NCI-H2196 treated with DMSO at 0.1 percent for 48 hours (cell line): ENCODE measurements at regions not wholly inside any gene's neighbourhood (a gene's known extent, or its start where the extent isn't known, plus 50 kb on each side); places are given as distances from the start of the nearest gene placed in this dataset.
"Not testable (repeated sequence)": the region's sequence is repeated elsewhere in the genome, so short reads cannot be mapped to it uniquely, and the experiment has no call there.

Source experiments
- DNase-seq: peaks from one replicate; lab custom pipeline; 2025; ENCODE audit not compliant: unreplicated experiment; lab: John Stamatoyannopoulos, UW

DNA sequence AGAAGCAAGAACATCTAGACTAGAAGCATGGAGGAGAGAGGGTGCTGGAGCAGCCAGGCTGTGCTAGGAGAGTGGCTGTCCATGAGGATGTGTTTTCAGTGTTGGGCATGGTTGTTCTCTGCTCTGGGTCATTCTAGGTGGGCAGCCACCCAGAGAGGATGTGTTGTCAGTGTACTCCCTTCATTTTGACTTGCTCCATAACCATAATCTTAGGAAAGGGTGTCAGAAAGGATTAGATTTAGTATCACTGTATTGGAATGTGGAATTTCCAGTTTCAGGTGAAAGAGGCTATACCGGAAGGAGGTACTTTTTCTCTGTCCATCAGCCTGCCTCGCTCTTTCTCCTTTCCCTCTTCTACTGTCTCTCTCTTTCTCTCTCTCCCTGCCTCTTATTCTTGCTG, 474.5 kb upstream of the PODXL start:
- no peak for DNase-seq

GRCh38 chr7:132030086-132030568, 473.7 kb upstream of the PODXL start:
- no peak for DNase-seq

- no peak for DNase-seq
These were observed 473.1 kb upstream of the PODXL start for GRCh38 chr7:132029369-132030085.

DNA sequence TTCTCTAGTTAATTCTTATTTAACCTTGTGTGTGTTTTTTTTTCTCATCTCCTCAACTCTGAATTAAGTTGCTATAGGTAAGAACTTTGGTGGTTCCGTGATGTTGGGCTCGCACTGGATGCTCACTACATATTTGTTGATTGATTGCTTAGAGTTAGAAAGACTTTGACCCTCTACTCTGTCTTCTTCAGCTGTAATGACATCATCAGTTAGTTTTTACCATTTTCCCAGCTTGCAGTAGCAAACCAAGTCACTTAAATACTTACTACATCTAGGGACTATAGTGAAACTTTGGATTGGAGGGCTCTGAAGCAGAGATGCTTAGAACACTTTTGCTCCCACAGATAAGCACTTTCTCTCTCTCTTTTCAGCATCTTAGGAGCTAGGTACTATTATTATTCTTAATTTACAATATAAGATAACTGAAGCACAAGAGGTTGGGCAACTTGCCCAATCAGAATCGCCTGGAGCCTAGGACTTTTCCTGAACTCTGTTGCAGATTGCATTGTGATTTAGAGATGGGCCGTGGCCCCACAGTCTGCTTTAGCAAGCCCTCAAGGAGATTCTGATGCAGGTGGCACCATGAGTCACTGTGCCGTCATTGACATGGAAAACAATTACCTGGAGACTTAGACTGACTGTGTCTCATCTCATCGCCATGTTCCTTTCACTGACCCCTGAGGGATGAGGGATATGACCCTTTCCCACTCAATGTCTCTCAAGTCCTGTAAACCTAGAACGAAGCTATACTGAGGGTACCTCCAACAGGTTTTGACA, 471.9 kb upstream of the PODXL start:
- no peak for DNase-seq

DNA sequence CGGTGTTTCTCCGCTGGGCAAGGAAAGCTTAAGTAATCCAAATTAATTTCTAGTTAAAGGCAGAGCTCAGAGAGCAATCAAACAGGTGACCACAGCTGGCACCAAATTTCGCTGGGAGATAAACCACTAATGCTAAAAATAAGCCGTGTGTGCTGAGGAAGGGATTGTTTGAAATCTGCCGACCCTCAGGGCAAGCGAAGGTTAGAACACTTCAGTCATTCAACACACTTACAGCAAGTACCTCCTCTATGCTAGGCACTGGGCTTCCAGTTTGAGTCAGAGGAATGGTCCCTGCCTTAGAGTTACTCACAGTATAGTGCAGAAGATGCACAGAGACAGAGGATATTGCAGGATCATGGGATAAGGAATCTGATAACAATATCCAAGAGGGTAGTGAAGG, 467.9 kb upstream of the PODXL start:
- no peak for DNase-seq

GRCh38 chr7:132023466-132023865, 467.0 kb upstream of the PODXL start:
- no peak for DNase-seq

- no peak for DNase-seq
These were observed 465.8 kb upstream of the PODXL start for GRCh38 chr7:132022188-132022587.

DNA sequence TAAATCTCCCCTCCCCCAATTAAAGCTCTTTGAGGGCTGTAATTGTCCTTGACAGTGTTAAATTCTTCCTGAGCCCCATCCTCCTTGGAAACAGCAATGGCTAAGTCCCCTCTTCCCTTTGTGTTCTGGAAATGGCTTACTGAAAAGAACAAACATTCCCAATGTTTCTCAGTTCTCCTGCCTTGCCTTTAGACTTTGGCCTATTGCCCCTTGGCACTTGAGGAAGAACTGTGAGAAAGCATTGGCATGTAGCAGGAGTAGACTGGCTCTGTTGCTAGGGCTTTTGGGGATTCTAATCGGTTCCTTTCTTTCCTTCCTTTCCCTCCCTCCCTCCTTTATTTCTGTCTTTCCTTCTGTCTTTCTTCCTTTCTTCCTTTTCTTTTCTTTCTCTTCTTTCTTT, 463.3 kb upstream of the PODXL start:
- DNase-seq, result no peak

GRCh38 chr7:132009778-132010177, 453.4 kb upstream of the PODXL start:
- no peak for DNase-seq

DNA sequence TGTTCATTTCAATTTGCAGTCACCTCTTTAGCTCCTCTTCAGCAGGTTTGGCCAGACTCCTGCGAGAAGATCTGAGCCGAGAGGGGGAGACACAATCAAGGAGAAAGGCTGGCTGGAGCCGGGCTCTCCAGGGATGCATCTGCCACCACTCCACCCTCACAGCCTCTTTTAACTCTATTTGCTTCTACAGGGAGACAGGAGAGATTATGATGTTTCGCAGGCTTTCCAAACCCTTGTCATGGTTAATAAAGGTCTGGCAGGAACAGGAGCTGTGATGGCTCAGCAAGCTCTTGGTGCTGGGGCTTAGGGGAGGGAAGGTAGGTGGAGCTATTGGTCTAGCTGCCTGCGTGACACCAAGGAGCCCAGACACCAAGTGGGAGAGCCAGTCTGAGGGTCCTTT, 448.1 kb upstream of the PODXL start:
- no peak for DNase-seq

- DNase-seq, result no peak
These were observed 446.0 kb upstream of the PODXL start for GRCh38 chr7:132002343-132002968.

GRCh38 chr7:132001146-132001545, 444.7 kb upstream of the PODXL start:
- DNase-seq, result no peak

GRCh38 chr7:131999193-131999592, 442.8 kb upstream of the PODXL start:
- no peak for DNase-seq

GRCh38 chr7:131995324-131995723, 438.9 kb upstream of the PODXL start:
- no peak for DNase-seq

- not testable (repeated sequence) for DNase-seq
These were observed 424.6 kb upstream of the PODXL start for GRCh38 chr7:131981069-131981468.

GRCh38 chr7:131978118-131978517, 421.7 kb upstream of the PODXL start:
- DNase-seq, result not testable (repeated sequence)

- no peak for DNase-seq
These were observed 420.0 kb upstream of the PODXL start for GRCh38 chr7:131976411-131976810.

- no peak for DNase-seq
These were observed 418.2 kb upstream of the PODXL start for GRCh38 chr7:131974671-131975070.

DNA sequence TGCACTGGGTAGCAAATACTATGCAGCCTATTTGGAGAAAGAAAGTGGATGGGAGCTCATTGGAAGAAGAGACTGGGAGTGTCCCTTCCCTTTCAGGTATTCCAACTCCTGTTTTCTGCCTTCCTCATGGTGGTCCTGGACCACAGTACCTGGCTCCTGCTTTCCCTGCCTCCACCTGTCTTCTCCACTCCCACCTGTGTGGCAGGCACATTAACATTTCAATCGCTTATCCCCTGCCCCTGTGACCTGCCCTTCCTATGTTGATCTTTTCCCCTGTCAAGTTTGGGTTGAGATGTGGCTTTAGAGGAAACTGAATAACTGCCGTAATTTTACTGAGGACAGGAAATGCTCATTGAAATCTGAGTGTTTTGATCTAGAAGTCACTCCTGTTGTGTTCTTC, 415.8 kb upstream of the PODXL start:
- no peak for DNase-seq

DNA sequence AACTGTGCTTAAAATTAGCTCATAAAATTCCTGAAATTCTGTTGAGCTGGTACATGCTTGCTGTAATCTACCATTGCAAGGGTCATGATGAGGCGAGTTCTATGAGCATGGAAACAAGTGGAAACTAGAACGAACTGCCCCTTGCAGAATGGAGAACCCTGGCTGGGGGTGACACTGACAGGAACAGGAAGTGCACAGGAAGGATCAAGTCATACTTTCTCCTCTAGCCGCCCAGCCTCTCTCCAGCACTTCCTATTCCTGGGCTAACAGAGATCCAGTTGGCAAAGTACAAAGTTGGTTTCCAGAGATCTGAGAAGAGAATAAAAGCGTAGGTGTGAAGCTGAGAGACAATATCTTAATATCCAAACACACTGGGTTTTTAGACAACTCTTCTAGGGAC, 414.2 kb upstream of the PODXL start:
- DNase-seq, result no peak

GRCh38 chr7:131969560-131969959, 413.1 kb upstream of the PODXL start:
- no peak for DNase-seq

GRCh38 chr7:131967216-131967730, 410.8 kb upstream of the PODXL start:
- no peak for DNase-seq
